Lung microvascular endothelial cell (primary cell): ENCODE measurements at regions not wholly inside any gene's neighbourhood (a gene's known extent, or its start where the extent isn't known, plus 50 kb on each side); places are given as distances from the start of the nearest gene placed in this dataset.
A peak's percentile ranks its signal among the peaks of the same experiment; 100 is the strongest.
"Not testable (repeated sequence)": the region's sequence is repeated elsewhere in the genome, so short reads cannot be mapped to it uniquely, and the experiment has no call there.

Experiments used
- DNase-seq, 2 donors: peaks; one replicate each; pipeline versions ENCODE4 v3.0.0 to v3.0.0-alpha.2; 2010; ENCODE audit warnings: low read depth in 2 of 2

DNA sequence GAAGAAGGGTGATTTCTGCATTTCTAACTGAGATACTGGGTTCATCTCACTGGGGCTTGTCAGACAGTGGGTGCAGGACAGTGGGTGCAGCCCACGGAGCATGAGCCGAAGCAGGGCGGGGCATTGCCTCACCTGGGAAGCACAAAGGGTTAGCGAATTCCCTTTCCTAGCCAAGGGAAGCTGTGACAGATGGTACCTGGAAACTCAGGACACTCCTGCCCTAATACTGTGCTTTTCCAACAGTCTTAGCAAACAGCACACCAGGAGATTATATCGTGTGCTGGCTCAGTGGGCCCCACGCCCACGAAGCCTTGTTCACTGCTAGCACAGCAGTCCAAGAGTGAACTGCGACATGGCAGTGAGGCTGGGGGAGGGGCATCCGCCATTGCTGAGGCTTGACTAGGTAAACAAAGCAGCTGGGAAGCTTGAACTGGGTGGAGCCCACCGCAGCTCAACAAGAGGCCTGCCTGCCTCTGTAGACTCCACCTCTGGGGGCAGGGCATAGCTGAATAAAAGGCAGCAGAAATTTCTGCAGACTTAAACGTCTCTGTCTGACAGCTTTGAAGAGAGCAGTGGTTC lies 1057.7 kb downstream of the HACE1 start:
- DNase-seq = not testable (repeated sequence)

DNA sequence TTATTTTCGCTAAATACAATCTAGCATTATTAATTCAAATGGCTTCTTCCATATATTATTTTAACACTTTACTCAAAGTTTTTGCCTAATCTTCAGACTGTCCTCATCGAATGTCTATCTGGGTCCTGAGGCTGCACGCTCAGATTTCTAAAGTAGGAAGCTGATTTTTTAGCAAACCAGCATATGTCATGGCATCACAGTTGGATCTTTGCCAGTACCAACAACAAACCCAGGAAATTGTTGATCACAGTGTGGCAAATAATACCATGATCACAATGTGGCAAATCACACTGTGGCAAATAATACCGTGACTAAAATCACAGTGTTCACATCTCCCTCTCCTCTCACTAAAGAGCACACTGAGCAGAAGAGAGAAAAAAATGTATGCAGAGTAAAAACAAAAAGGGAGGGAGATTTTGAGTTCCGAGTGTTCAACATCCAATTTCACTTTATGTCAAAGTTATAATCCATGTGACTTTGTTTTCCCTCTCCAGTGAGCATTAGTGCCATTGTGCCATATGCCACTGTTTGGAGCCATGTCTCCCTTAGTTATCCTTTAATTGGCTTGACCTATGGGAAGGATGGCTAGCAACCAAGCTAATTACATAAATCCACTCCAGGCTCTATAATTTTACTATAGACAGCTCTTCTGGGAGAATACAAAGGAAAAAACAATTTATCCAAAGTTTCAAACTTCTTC lies 1059.6 kb downstream of the HACE1 start:
- DNase-seq = no peak

DNA sequence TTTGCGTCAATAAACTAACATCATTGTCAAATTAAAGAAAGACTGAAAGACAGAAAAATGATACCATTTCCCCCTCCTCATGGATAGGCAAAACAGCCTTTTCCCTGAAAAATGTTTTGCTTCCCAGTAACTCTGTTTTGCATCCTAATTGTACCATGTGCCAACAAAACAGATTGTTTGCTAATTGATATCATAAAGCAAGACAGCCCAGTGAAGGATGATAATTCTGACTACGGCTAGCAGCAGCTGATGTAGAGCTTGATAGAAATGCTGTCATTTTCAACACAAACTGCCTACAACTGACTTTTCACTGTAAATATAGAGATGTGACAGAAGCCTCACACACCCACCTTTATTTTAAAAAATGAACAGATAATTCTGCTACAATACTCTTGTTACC lies 1061.6 kb downstream of the HACE1 start:
- no peak for DNase-seq

DNA sequence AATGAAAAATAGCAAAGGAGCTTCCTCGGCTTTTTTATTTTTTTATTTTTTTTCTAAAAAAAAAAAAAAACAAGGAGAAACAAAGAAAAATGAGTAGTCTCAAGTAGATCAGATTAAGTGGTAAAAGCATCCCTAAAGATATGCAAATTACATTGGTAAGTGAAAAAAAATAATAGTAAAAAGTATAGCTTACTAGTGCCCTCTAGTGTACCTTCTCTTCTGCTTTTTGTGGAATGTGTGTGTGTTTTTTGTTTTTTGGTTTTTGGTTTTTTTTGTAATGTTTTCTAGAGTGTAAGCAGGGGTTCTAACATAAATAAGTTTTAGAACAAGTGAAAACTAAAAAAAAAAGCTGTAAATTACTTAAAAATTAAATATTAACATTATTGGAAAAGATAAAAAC lies 1062.0 kb downstream of the HACE1 start:
- DNase-seq = peak; percentile 13 to 43

- no peak for DNase-seq
Observed at GRCh38 chr6:103791458-103791857, 1068.3 kb downstream of the HACE1 start.

GRCh38 chr6:103784117-103784516 lies 1075.6 kb downstream of the HACE1 start:
- DNase-seq = no peak

DNA sequence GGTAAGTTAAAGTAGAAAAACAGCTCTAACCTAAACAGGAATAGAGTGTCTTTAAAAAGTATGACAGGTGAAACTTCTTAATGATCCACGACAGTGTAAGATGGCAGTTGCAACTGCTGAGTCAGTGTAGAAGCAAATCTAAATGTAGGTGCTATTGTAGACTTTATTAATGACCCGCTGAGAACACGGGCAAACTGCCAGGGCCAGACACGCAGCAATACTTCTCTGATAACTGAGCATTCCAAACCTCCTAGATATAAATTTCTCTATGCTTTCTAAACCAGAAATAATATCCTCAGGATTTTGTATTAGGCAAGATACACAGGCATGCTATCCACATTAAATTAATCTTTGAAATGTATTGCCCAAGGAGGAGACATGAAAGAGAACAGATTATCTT lies 1076.4 kb downstream of the HACE1 start:
- peak; percentile 19 to 31 for DNase-seq

DNA sequence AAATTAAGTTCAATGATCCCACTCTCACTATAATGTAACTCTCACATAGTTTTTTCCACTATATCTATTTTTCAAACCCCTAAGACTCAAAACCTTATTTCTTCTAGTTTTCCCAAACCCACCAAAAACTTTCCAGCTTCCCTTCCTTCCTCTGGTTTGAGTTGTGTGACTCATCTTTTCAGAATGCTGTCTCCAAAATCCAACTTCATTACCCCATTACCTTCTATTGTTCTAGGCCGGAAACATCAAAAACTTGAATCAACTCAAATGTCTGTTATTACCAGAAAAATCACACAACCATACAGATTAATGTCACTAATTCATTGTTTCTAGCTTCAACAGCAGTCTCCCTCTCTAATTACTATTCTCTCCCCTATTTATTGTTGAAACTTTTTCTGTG lies 1090.3 kb downstream of the HACE1 start:
- peak; percentile 74 to 75 for DNase-seq

DNA sequence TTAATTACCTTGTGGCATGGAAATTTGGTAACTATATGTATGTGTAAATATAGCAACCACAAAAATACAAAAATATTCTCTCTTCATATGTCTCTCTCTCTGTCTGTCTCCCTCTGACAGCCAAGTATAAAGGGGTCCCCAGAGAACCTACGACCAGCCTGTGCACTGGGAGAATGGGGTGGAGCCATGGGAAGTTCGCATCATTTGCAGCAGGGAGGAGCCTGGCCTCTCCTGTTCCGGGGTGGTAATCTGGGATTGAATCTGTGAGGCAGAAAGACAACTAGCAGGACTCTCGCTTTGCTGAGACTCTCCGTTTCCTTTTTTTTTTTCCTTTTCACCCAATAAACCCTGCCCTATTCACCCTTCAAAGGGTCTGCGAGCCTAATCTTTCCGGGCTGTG lies 1109.1 kb downstream of the HACE1 start:
- no peak for DNase-seq

GRCh38 chr6:103734016-103734415 lies 1125.7 kb downstream of the HACE1 start:
- no peak for DNase-seq

- no peak for DNase-seq
Observed at GRCh38 chr6:103729658-103730057, 1130.1 kb downstream of the HACE1 start.

DNA sequence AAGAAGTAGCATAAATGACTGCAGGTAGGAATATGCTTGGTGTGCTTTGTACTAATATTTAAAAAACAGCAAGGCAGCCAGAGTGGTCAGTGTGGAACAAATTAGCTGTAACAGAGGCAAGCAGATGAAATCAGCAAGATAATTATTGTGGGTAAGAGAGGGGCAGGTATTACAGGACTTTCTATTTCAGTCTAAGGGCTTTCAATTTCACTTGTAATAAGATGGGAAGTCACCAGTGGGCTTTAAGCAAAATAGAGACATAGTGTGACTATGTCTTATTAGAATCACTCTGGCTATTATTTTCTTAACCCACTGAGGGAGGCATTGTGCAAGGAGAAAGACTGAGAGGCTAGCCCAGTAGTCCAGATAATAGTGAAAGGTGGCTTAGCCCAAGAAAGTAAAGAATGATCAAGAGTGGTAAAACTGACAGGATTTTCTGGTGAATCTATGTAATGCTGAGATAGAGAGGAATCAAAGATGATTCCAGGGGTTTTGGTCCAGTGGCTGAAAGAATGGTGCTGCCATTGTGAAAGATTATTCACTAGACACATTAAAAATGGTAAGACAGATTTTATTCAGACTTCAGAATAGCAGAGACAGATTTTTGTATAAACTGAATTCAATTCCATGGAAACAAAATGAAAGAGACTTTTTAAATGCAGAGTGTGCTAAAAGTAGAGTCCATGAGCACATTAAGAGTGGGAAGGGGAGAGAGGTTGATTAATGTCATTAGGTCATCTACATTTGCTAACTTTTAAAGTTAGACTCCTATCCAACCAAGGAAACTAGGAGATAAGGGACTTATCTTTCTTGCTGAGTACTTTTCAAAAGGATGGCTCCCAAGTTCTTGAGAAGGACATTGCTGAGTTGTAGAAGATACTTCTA lies 1136.0 kb downstream of the HACE1 start:
- no peak for DNase-seq

GRCh38 chr6:103722683-103723082 lies 1137.0 kb downstream of the HACE1 start:
- no peak for DNase-seq

GRCh38 chr6:103721923-103722322 lies 1137.8 kb downstream of the HACE1 start:
- DNase-seq = no peak

DNA sequence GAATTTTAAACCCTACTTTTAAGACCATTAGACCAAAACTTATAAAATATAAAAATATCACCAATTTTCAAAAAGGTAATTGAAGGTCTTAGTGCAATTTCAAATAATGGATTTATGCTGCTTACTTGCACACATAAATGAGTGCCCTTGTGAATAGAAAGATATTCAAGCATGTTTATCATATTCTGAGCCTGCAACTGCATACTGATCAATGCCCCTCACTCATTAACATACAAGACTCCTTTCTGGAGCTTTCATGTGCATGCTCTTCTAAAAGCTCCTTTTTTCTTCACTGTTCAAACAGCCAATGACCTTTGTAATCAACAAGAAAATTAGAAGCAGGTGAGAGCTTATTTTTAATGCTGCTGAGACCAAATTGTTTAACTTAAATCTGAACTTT lies 1139.3 kb downstream of the HACE1 start:
- DNase-seq = no peak

DNA sequence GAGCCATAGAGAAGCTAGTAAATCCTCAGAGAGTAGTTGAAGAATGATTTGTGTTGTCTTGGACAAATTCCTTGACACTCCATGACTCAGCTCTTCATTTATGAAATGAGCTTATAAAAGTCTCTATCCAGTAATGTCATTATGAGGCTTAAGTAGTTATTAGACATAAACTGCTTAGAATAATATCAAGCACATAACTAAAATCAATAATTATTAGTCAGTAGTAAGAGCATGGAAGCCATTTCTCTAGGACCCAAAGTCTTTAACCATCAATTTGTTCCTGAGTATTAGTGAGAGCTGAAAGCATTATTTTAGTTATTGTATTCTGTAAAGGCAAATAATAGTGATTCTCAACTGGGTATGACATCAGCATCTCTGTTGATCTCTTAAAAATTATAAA lies 1140.2 kb downstream of the HACE1 start:
- DNase-seq = no peak

GRCh38 chr6:103715269-103715668 lies 1144.5 kb downstream of the HACE1 start:
- DNase-seq = no peak

GRCh38 chr6:103709236-103709635 lies 1150.5 kb downstream of the HACE1 start:
- not testable (repeated sequence) for DNase-seq

DNA sequence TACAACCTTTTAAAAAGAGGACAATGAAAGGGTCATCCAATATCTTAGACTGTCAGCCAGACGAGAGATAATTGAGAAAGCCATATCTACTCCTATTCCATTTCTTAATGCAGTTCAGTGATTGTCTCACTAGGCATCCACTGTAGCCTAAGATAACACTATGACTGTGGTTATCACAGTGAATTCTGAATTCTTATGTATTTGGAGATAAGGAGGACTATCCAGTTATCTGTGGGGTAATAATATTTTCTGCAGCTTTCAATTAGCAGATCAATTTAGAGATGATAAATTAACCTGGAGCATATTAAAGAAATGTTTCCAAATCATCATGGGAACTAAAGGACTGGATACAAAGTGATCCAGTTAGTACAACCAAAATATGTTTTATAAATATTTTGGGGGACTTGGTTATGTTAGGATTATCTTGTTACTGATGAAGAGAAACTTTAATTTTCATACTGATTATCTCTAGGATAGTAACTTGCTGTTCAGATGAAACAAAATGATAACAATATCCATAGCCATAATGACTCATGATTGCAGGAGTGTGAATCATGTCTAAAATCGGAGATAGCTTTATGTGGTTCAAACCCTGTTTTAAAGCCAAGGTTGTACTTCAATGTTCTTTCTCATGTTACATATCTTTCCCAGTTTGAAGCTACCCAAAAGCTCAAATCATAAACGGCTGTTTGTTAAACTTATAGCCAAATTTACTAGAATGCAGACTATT lies 1152.0 kb downstream of the HACE1 start:
- no peak for DNase-seq

DNA sequence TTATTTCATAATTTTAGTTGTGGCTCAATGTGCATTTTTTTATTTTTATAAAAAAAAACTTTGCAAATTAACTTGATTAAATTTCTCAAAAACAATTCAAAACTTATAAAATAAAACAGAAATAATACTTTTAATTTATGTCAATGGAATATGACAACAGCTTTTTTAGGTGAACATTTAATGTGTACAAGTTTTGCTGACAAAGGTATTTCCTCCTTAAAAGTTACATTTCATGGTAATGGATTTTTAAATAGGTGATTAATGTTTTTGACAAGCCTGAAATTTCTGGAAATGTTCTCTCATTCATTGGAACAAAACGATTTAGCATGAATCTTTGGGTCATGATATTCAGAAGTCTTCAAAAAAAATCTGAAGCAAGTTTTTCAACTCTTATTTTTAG lies 1160.0 kb downstream of the HACE1 start:
- DNase-seq = no peak

DNA sequence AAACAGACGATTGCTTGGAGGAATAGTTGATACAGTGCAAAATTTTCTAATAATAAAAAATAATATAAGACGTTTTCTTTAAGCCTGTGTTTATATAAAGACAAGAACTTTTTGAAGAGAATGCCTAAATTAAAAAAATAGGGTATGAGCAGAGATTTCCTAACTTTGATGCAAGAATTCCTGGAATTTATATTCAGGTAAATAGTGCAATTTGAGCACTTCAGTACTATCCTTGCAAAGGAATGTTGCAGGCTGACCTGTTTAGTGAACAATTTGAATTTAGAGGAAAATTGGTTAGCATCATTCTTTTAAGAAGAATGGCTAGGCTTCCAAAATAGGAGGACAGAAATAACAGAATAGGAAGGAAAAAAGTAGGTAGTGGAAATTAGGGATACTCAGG lies 1172.3 kb downstream of the HACE1 start:
- no peak for DNase-seq

DNA sequence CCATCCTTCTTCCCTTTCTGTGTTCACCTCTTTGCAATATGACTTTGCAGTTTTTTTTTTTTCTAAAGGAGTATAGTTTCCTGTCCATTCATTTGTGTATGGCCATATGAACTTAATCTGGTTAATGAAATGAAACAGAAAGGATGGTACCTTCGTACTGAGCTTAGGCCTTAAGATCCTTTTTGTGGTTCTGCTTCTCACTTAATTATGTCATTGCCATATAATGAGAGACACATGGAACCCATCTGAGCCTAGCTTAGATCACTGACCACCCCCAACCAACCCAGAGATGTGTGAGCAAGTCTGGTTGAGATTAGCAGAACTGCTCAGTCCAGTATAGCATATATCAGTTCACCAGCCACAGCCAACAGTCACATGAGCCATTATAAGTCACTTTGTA lies 1179.6 kb downstream of the HACE1 start:
- no peak for DNase-seq
